ENCODE measurements at regions not wholly inside any gene's neighbourhood (a gene's known extent, or its start where the extent isn't known, plus 50 kb on each side); places are given as distances from the start of the nearest gene placed in this dataset.

DNA sequence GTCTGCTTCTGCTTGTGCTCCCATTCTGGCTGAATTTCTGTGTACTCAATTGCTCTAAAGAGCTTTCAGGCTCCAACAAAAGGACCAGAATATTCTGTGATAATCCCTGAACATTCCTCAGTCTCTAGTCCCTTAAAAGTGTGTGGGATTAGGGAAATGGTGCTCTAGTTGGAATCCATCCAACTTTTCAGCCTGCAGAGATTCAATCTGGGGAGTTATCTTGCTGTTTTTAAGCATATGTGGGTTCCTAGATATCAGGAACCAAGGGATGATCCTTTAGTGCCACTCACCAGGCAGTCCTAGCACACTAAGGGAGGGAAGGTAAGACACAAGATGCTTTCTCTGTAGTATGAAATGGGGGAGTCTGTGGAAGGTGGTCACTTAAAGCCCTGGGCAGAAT lies 140.3 kb upstream of the SLC1A4 start:
- TF ChIP-seq CTCF (IDR thresholded peaks at IDR 0.05; ENCODE audit: low read depth, low read length): no peak
- no peak for TF ChIP-seq EZH2phosphoT487 (IDR thresholded peaks at IDR 0.05; ENCODE audit: low read depth)
